Stimulated activated CD8-positive, alpha-beta memory T cell treated with anti-CD3 and anti-CD28 coated beads, Interleukin-4, amount 100 ng/mL, for 4 hours (primary cell): ENCODE measurements at regions not wholly inside any gene's neighbourhood (a gene's known extent, or its start where the extent isn't known, plus 50 kb on each side); places are given as distances from the start of the nearest gene placed in this dataset.

Experiments used
- DNase-seq, 2 donors: peaks; one replicate each; pipeline ENCODE4 v3.0.0-alpha.2; 2020; ENCODE audit warnings: low read depth in 2 of 2, low spot score in 1 of 2

- no peak for DNase-seq
These were observed 432.0 kb upstream of the CDH5 start for GRCh38 chr16:65934443-65934842.

GRCh38 chr16:65933703-65934102 is 432.8 kb upstream of the CDH5 start:
- no peak for DNase-seq

GRCh38 chr16:65932350-65933072 is 434.0 kb upstream of the CDH5 start:
- DNase-seq: no peak

GRCh38 chr16:65922923-65923322 is 443.6 kb upstream of the CDH5 start:
- no peak for DNase-seq

- no peak for DNase-seq
These were observed 446.5 kb upstream of the CDH5 start for GRCh38 chr16:65919986-65920376.

- DNase-seq: no peak
These were observed 447.1 kb upstream of the CDH5 start for GRCh38 chr16:65919145-65919985.

- DNase-seq: no peak
These were observed 449.0 kb upstream of the CDH5 start for GRCh38 chr16:65917466-65917865.

GRCh38 chr16:65916995-65917394 is 449.5 kb upstream of the CDH5 start:
- no peak for DNase-seq

- DNase-seq: no peak
These were observed 456.2 kb upstream of the CDH5 start for GRCh38 chr16:65910291-65910690.

GRCh38 chr16:65909310-65910050 is 457.0 kb upstream of the CDH5 start:
- DNase-seq: no peak

GRCh38 chr16:65908568-65908967 is 457.9 kb upstream of the CDH5 start:
- DNase-seq: no peak

- no peak for DNase-seq
These were observed 461.2 kb upstream of the CDH5 start for GRCh38 chr16:65905331-65905730.

- DNase-seq: no peak
These were observed 469.9 kb upstream of the CDH5 start for GRCh38 chr16:65896448-65897153.

GRCh38 chr16:65895906-65896305 is 470.6 kb upstream of the CDH5 start:
- DNase-seq: no peak

- DNase-seq: no peak
These were observed 471.0 kb upstream of the CDH5 start for GRCh38 chr16:65895486-65895885.

- no peak for DNase-seq
These were observed 476.3 kb upstream of the CDH5 start for GRCh38 chr16:65890203-65890602.

GRCh38 chr16:65889533-65889966 is 476.9 kb upstream of the CDH5 start:
- DNase-seq: no peak

GRCh38 chr16:65888201-65888600 is 478.3 kb upstream of the CDH5 start:
- DNase-seq: no peak

GRCh38 chr16:65884018-65884417 is 482.5 kb upstream of the CDH5 start:
- no peak for DNase-seq

GRCh38 chr16:65878347-65878746 is 488.1 kb upstream of the CDH5 start:
- DNase-seq: no peak

GRCh38 chr16:65876624-65877023 is 489.9 kb upstream of the CDH5 start:
- no peak for DNase-seq
